Calu3 (cell line): ENCODE measurements at regions not wholly inside any gene's neighbourhood (a gene's known extent, or its start where the extent isn't known, plus 50 kb on each side); places are given as distances from the start of the nearest gene placed in this dataset.

ENCODE experiments used
- BruUV-seq: library from RNA; stranded (reverse); fragments of 400-500 nt; replicated peaks from 2 replicates; lab custom pipeline; 2021; lab: Mats Ljungman, UMichigan
- CTCF ChIA-PET: fragments of 300-600 bp; sonication (Branson Sonifier 250); formaldehyde crosslinking; loops from one replicate; lab custom pipeline; 2022; ENCODE audit warnings: antibody characterized with exemption; lab: Charles Lee
- DNase-seq: peaks from one replicate; pipeline ENCODE4 v3.0.0; 2022
- H3K27ac Mint-ChIP-seq: one replicate; pipeline ENCODE4 v1.8.0; 2022; ENCODE audit warnings: mixed read lengths; ENCODE audit not compliant: unreplicated experiment
- H3K27me3 Mint-ChIP-seq: one replicate; pipeline ENCODE4 v1.8.0; 2022; ENCODE audit warnings: mixed read lengths; ENCODE audit not compliant: unreplicated experiment
- H3K36me3 Mint-ChIP-seq: one replicate; pipeline ENCODE4 v1.8.0; 2022; ENCODE audit warnings: mild to moderate bottlenecking, moderate library complexity, mixed read lengths; ENCODE audit not compliant: insufficient read depth, unreplicated experiment
- H3K4me1 Mint-ChIP-seq: one replicate; pipeline ENCODE4 v1.8.0; 2022; ENCODE audit warnings: mild to moderate bottlenecking, low read depth, mixed read lengths; ENCODE audit not compliant: unreplicated experiment
- H3K4me3 Mint-ChIP-seq: one replicate; pipeline ENCODE4 v1.8.0; 2022; ENCODE audit warnings: mild to moderate bottlenecking, low read depth, moderate library complexity, mixed read lengths; ENCODE audit not compliant: unreplicated experiment
- H3K9me3 Mint-ChIP-seq: one replicate; pipeline ENCODE4 v1.8.0; 2022; ENCODE audit warnings: low read depth, mixed read lengths; ENCODE audit not compliant: unreplicated experiment
- intact Hi-C: fragments of 100-400 bp; cut with micrococcal nuclease; formaldehyde crosslinking; loops from one replicate; pipeline ENCODE4 v1.10.0; 2022; ENCODE audit not compliant: unreplicated experiment
- TF ChIP-seq, protein P1 (sequence below): fragments of 200-600 bp; IDR thresholded peaks from one replicate; pipeline ENCODE4 v1.8.0; 2022; ENCODE audit warnings: antibody characterized with exemption; ENCODE audit not compliant: unreplicated experiment

GRCh38 chr13:80400865-80401426 lies 60.0 kb upstream of the SPRY2 start:
- CTCF ChIA-PET = interaction anchor here (0.7 kb wide), 1 partner anchor 770 kb away, joined by 6 read pairs; no protein-coding TSS in a partner anchor
- no TSS peak for BruUV-seq

DNA sequence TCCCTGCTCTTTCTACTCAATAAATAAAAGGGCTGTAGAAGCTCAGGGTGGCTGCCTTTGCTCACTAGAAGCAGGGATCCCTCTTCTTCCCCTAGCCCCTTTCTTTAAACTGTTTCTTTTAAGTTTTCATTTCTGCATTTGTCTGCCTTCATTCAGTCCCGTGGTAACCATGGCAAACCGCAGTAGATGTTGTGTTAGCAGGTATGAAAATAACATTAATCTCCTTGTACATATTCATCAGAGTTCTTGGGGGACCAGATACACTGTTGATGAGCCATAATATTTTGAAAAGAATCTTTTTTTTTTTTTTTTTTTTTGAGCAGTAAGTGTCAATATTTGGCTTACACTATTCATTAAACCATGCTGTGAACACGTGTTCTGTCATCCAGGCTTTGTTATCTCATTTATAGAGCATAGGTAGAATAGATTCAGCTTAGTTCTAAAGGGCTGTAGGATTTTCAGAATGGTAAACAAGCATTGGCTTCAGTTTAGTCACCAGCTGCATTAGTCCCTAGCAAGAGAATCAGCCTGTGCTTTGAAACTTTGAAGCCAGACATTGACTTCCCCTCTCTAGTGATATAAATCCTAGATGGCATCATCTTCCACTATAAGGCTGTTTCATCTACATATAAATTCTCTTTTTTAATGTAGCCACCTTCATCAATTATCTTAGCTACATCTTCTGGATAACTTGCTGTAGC lies 59.4 kb upstream of the SPRY2 start:
- TF ChIP-seq, protein P1, sequence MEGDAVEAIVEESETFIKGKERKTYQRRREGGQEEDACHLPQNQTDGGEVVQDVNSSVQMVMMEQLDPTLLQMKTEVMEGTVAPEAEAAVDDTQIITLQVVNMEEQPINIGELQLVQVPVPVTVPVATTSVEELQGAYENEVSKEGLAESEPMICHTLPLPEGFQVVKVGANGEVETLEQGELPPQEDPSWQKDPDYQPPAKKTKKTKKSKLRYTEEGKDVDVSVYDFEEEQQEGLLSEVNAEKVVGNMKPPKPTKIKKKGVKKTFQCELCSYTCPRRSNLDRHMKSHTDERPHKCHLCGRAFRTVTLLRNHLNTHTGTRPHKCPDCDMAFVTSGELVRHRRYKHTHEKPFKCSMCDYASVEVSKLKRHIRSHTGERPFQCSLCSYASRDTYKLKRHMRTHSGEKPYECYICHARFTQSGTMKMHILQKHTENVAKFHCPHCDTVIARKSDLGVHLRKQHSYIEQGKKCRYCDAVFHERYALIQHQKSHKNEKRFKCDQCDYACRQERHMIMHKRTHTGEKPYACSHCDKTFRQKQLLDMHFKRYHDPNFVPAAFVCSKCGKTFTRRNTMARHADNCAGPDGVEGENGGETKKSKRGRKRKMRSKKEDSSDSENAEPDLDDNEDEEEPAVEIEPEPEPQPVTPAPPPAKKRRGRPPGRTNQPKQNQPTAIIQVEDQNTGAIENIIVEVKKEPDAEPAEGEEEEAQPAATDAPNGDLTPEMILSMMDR = no peak
- Mint-ChIP-seq H3K4me1 (no peaks in the 10 kb centered on the region), H3K4me3 (no peak overlapping the region), H3K36me3 (no peaks in the 10 kb centered on the region), H3K9me3 (peaks cover 3% of the 10 kb centered on the region), H3K27ac (no peak overlapping the region), H3K27me3 (no peaks in the 10 kb centered on the region)
- intact Hi-C loops = no loop called here
- BruUV-seq = no TSS peak
- DNase-seq = no peak
- CTCF ChIA-PET = interaction anchor here (0.7 kb wide), 1 partner anchor 771 kb away, joined by 6 read pairs; no protein-coding TSS in a partner anchor

More at GRCh38 chr13:80400865-80401426, 60.0 kb upstream of the SPRY2 start:
- DNase-seq = no peak
- Mint-ChIP-seq H3K27ac (no peak overlapping the region), H3K9me3 (peaks cover 3% of the 10 kb centered on the region), H3K27me3 (no peaks in the 10 kb centered on the region), H3K36me3 (no peaks in the 10 kb centered on the region), H3K4me1 (no peaks in the 10 kb centered on the region), H3K4me3 (no peak overlapping the region)
- TF ChIP-seq, protein P1 = no peak
- intact Hi-C loops = no loop called here

DNA sequence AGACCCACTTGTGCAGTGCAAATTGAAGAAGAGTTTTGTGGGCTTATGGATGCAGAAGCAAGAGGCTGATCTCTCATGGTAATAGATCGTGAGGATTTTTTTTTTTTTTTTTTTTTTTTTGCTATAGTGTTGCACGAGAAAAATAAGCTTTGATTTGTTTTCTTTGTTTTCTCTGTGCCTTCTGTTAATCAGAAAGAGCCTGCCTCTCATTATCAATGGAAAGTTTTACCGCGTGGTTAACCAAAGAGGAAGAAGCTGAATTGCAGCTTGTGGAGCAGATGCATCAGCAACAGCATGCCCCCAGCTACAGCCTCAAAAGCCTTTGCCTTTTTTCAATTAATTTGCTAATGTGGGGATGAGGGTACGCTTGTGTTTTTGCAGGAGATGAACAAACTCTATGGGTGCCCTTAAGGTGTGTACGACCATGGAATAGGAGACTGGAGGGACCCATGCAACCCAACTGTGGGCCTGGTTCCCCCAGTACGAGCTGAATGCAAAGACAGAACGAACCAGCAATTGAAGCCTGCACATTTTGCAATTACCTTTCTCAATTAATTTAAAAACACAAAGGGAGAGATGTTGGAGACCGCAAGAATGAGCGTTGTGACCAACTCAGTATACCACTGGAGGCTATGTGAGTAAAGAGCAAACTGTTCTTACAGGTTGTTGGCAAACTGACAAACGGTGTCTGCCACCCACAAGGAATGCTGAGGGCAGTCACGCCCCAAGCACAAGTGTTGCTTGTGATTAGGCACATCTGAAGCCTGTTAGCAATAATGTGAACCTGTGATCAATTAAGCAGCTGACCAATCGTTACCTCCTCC lies 58.6 kb upstream of the SPRY2 start:
- Mint-ChIP-seq H3K36me3 (no peaks in the 10 kb centered on the region), H3K9me3 (peaks cover 3% of the 10 kb centered on the region), H3K4me3 (no peak overlapping the region), H3K27me3 (no peaks in the 10 kb centered on the region), H3K4me1 (no peaks in the 10 kb centered on the region), H3K27ac (no peak overlapping the region)
- TF ChIP-seq, protein P1 = no peak
- peak; percentile 13 for DNase-seq
- no TSS peak for BruUV-seq
- CTCF ChIA-PET = interaction anchor here (0.7 kb wide), 1 partner anchor 16 kb away, joined by 6 read pairs; no protein-coding TSS in a partner anchor
- intact Hi-C loops = no loop called here
